RWPE1 (cell line): ENCODE measurements at regions not wholly inside any gene's neighbourhood (a gene's known extent, or its start where the extent isn't known, plus 50 kb on each side); places are given as distances from the start of the nearest gene placed in this dataset.
"Not testable (repeated sequence)": the region's sequence is repeated elsewhere in the genome, so short reads cannot be mapped to it uniquely, and the experiment has no call there.

ENCODE experiments used
- CTCF ChIA-PET: fragments of 350-600 bp; sonication (Branson Sonifier 250); formaldehyde crosslinking; extraction: SDS; loops from one replicate; lab custom pipeline; 2021; lab: Yijun Ruan, JAX
- POLR2A ChIA-PET: fragments of 400-600 bp; formaldehyde crosslinking; extraction: SDS; loops from one replicate; lab custom pipeline; 2020; ENCODE audit warnings: antibody characterized with exemption; ENCODE audit not compliant: low non-redundant PET; lab: Yijun Ruan, JAX
- DNase-seq: peaks from one replicate; pipeline ENCODE4 v3.0.0; 2012; ENCODE audit warnings: low spot score
- H3K27ac ChIP-seq: fragments of 450-650 bp; 2 replicates; pipeline ENCODE4 v1.5.1; 2017
- TF ChIP-seq, protein P1 (sequence below): fragments of 450-650 bp; conservative IDR thresholded peaks from 2 replicates; pipeline ENCODE4 v1.5.1; 2017; ENCODE audit warnings: low read depth, mild to moderate bottlenecking

- POLR2A ChIA-PET = no interaction called here
- TF ChIP-seq, protein P1, sequence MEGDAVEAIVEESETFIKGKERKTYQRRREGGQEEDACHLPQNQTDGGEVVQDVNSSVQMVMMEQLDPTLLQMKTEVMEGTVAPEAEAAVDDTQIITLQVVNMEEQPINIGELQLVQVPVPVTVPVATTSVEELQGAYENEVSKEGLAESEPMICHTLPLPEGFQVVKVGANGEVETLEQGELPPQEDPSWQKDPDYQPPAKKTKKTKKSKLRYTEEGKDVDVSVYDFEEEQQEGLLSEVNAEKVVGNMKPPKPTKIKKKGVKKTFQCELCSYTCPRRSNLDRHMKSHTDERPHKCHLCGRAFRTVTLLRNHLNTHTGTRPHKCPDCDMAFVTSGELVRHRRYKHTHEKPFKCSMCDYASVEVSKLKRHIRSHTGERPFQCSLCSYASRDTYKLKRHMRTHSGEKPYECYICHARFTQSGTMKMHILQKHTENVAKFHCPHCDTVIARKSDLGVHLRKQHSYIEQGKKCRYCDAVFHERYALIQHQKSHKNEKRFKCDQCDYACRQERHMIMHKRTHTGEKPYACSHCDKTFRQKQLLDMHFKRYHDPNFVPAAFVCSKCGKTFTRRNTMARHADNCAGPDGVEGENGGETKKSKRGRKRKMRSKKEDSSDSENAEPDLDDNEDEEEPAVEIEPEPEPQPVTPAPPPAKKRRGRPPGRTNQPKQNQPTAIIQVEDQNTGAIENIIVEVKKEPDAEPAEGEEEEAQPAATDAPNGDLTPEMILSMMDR = no peak
- DNase-seq = peak; percentile 90
- H3K27ac ChIP-seq = peak overlapping the region; percentile 50
- CTCF ChIA-PET = interaction anchor here (0.6 to 0.7 kb wide), 2 partner anchors 17 to 504 kb away, joined by 3 read pairs; no protein-coding TSS in a partner anchor
These were observed 106.7 kb upstream of the PLEKHG1 start for GRCh38 chr6:150492941-150493340.

GRCh38 chr6:150493552-150493951, 106.1 kb upstream of the PLEKHG1 start:
- CTCF ChIA-PET = interaction anchor here (0.7 to 0.8 kb wide), 2 partner anchors 75 to 504 kb away, joined by 3 read pairs; no protein-coding TSS in a partner anchor
- H3K27ac ChIP-seq, DNase-seq, POLR2A ChIA-PET: not testable (repeated sequence)

GRCh38 chr6:150494241-150494640, 105.4 kb upstream of the PLEKHG1 start:
- H3K27ac ChIP-seq = no peak overlapping the region
- no peak for DNase-seq
- TF ChIP-seq, protein P1 = no peak
- CTCF ChIA-PET = interaction anchor here (0.8 to 0.9 kb wide), 2 partner anchors 76 to 159 kb away, joined by 3 to 4 read pairs; no protein-coding TSS in a partner anchor
- POLR2A ChIA-PET = no interaction called here

DNA sequence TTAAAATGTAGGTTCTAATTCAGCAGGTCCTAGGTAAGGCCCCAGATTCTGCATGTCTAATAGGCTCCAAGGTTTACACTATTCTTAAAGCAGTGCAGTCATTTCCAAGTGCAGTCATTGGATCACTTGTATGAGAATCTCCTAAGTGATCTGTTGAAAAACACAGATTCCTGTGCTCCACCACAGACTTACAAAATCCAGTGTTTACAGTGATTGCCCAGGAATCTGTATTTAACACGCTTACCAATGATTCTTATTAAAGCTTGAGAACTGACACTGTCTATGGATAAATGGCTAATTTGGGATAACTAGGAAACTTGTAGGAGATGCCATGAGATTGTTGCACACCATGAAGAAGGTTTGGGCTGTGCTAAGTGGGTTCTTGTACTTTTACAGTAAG, 104.6 kb upstream of the PLEKHG1 start:
- CTCF ChIA-PET = interaction anchor here (0.9 kb wide), 1 partner anchor 158 kb away, joined by 4 read pairs; no protein-coding TSS in a partner anchor
- POLR2A ChIA-PET = no interaction called here
- no peak for DNase-seq
- no peak overlapping the region for H3K27ac ChIP-seq
- TF ChIP-seq, protein P1 = no peak

DNA sequence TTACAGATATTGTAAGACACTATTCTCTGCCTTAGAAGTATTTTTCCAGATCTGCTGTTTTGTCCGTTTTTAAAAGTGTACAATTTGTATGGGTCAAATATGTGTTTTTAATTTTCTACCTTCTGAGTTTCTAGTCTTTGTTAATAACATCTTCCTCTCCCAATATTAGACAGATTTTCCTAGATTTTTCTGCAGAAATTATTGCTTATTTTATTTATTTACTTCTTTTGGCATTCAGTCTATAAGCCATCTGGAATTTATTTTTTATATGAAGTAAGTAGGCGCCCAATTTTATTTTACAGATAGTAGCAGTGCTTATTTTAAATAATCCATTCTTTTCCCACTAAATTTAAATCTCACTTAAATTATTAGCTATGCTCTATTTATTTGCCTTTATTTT, 103.1 kb upstream of the PLEKHG1 start:
- no peak for DNase-seq
- no peak overlapping the region for H3K27ac ChIP-seq
- TF ChIP-seq, protein P1 = no peak
- ChIA-PET CTCF (interaction anchor here (0.6 kb wide), 1 partner anchor 103 kb away, joined by 3 read pairs; no protein-coding TSS in a partner anchor), POLR2A (no interaction called here)

DNA sequence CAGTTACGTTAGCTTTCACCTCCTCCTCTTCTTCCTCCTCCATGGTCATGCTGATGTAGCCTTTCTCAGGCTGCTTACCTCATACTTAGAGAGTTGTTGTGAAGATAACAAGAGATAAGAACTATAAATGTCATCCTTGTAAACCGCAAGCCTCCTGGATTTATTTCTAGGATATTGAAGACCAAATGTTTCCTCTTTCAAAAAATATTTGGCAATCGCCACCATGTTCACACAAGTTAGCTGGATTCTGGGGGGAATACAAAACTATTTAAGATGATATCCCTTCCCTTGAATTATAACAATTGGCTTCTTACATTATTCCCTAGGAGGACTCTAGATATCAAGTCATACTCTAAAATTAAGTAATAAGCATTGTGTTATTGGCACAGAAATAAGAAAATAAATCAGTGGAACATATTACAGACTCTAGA, 99.8 kb upstream of the PLEKHG1 start:
- DNase-seq = no peak
- no peak overlapping the region for H3K27ac ChIP-seq
- ChIA-PET CTCF (interaction anchor here (0.6 kb wide), 1 partner anchor 185 kb away, joined by 5 read pairs; no protein-coding TSS in a partner anchor), POLR2A (no interaction called here)
- TF ChIP-seq, protein P1 = no peak

DNA sequence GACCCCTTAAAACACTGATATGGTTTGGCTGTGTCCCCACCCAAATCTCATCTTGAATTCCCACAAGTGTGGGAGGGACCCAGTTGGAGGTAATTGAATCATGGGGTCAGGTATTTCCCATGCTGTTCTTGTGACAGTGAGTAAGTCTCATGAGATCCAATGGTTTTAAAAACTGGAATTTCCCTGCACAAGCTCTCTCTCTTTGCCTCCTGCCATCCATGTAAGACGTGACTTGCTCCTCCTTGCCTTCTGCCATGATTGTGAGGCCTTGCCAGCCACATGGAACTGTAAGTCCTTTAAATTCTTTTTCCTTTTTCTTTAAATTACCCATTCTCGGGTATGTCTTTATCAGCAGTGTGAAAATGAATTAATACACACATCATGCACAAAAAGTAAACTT, 99.1 kb upstream of the PLEKHG1 start:
- H3K27ac ChIP-seq, CTCF ChIA-PET, DNase-seq, POLR2A ChIA-PET: not testable (repeated sequence)
